ENCODE measurements at regions not wholly inside any gene's neighbourhood (a gene's known extent, or its start where the extent isn't known, plus 50 kb on each side); places are given as distances from the start of the nearest gene placed in this dataset.

DNA sequence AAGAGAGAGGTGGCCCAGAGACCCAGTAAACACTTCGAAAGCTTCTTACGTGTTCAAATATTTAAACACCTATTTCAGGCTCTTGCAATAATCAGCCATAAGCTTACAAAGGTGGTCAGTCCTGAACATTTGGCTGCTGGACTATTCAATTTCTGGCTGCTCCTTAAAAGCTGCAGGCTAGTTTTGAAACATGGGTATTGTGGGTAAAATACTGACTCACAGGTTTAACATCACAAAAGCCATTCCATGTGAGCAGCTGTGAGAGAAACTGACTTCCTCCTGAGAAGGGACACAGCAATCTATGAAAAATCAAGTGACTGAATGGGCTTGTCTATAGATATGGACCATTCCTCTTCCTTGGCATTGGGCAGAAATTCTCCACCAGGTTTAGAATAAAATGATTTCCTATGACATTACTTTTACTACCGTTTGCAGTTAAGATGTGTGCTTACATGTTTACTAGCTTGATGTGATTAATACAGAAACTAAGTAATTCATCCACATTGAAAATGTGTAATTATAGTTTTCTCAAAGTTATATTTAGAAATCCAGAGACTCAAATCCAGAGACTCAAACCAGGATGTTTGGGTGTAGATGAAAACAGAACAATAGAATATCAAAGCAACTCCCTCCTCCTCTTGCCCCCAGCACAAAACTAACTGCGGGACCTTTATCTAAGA, 252.3 kb downstream of the GATA3 start:
- no peak for TF ChIP-seq CTCF (IDR thresholded peaks at IDR 0.05; ENCODE audit: low read depth, low read length, missing input control)
- TF ChIP-seq RAD21 (IDR thresholded peaks at IDR 0.05) = no peak
- TF ChIP-seq, protein P1, sequence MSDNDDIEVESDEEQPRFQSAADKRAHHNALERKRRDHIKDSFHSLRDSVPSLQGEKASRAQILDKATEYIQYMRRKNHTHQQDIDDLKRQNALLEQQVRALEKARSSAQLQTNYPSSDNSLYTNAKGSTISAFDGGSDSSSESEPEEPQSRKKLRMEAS (IDR thresholded peaks at IDR 0.05) = no peak
- TF ChIP-seq SP1 (IDR thresholded peaks at IDR 0.05) = no peak
- TF ChIP-seq TAF1 (conservative IDR thresholded peaks at IDR 0.05) = no peak
- TF ChIP-seq GABPA (IDR thresholded peaks at IDR 0.05 in 1 of 2, conservative IDR thresholded peaks at IDR 0.05 in 1 of 2) = no peak
- no peak for TF ChIP-seq RXRA (IDR thresholded peaks at IDR 0.05)
- TF ChIP-seq ZBTB33 (IDR thresholded peaks at IDR 0.05) = no peak
- no peak for TF ChIP-seq FOXA2 (IDR thresholded peaks at IDR 0.05)
- no peak for TF ChIP-seq REST (IDR thresholded peaks at IDR 0.05)
- no peak for TF ChIP-seq YY1 (IDR thresholded peaks at IDR 0.05)
- TF ChIP-seq JUND (IDR thresholded peaks at IDR 0.05) = no peak
- TF ChIP-seq HNF4A (conservative IDR thresholded peaks at IDR 0.05) = no peak
